Epithelial cell of proximal tubule (primary cell): ENCODE measurements at regions not wholly inside any gene's neighbourhood (a gene's known extent, or its start where the extent isn't known, plus 50 kb on each side); places are given as distances from the start of the nearest gene placed in this dataset.

Source experiments
- DNase-seq: peaks from one replicate; pipeline ENCODE4 v3.0.0-alpha.2; 2011; ENCODE audit warnings: low read depth
- H3K4me3 ChIP-seq: 2 replicates; pipeline ENCODE4 v1.5.1; 2011; ENCODE audit warnings: low read depth, mild to moderate bottlenecking, low read length
- TF ChIP-seq, protein P1 (sequence below): conservative IDR thresholded peaks from 2 replicates; pipeline ENCODE4 v1.5.1; 2012; ENCODE audit warnings: low read depth, mild to moderate bottlenecking, low read length

GRCh38 chr2:65778137-65778536 lies 345.7 kb upstream of the SPRED2 start:
- DNase-seq: no peak
- H3K4me3 ChIP-seq: no peak overlapping the region
- TF ChIP-seq, protein P1, sequence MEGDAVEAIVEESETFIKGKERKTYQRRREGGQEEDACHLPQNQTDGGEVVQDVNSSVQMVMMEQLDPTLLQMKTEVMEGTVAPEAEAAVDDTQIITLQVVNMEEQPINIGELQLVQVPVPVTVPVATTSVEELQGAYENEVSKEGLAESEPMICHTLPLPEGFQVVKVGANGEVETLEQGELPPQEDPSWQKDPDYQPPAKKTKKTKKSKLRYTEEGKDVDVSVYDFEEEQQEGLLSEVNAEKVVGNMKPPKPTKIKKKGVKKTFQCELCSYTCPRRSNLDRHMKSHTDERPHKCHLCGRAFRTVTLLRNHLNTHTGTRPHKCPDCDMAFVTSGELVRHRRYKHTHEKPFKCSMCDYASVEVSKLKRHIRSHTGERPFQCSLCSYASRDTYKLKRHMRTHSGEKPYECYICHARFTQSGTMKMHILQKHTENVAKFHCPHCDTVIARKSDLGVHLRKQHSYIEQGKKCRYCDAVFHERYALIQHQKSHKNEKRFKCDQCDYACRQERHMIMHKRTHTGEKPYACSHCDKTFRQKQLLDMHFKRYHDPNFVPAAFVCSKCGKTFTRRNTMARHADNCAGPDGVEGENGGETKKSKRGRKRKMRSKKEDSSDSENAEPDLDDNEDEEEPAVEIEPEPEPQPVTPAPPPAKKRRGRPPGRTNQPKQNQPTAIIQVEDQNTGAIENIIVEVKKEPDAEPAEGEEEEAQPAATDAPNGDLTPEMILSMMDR: no peak

DNA sequence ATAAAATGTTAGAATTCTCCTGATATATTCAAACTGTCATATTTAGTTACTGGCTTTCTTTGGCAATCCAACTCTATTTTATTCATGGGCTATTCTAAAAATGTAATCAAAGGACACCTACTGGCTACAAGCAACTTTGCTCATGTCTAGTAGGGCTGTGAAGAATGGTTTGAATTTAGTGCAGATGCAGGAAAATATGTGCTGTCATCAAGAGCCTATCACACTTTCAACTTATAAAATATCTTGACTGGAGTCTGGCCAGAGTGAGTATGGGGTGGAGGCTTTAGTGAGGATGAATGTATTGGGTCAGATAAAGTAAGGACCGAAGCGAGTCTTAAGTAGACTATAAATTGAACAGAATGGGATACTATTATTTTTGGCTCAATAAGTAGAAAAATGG lies 343.4 kb upstream of the SPRED2 start:
- TF ChIP-seq, protein P1: no peak
- no peak overlapping the region for H3K4me3 ChIP-seq
- no peak for DNase-seq

DNA sequence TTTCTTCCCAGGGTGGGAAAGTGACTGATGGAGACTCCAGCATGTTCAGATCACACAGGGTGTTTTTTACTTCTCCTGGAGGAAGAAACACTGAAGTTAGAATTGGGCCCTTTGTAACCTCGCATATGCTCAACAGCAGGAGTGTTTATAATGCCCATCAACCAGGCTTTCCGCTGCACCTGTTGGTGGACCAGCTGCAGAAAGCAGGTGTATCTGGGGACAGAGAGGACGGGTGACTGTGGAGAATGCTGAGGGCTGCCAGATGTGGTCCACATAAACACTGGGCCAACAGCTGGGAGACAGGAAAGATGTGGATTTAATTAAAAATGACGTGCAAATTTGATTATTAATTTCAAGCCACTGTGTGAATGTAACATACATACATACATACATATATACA lies 335.5 kb upstream of the SPRED2 start:
- DNase-seq: no peak
- no peak overlapping the region for H3K4me3 ChIP-seq
- TF ChIP-seq, protein P1: no peak

DNA sequence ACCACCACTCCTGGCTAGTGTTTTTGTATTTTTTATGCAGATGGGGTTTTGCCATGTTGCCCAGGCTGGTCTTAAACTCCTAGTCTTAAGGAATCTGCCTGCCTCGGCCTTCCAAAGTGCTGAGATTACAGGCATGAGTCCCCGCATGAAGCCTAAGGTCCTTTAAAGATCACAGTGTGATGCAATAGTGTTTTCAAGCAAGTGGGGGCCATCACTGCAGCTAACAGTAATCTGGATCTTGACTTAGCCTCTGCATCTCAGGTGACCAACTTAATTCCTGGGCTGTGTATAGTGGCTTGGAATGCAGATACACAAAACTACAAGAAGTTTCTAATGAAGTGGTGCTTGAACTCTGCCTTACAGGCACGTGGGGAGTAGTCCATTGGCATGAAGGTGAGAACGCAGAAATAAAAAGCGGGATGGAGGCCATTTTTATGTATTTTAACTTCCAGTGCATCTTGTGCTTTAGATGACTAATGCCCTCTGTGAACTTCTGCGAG lies 334.4 kb upstream of the SPRED2 start:
- TF ChIP-seq, protein P1: no peak
- no peak overlapping the region for H3K4me3 ChIP-seq
- no peak for DNase-seq

- TF ChIP-seq, protein P1: no peak
- no peak for DNase-seq
- no peak overlapping the region for H3K4me3 ChIP-seq
Observed at GRCh38 chr2:65765376-65765775, 333.0 kb upstream of the SPRED2 start.

DNA sequence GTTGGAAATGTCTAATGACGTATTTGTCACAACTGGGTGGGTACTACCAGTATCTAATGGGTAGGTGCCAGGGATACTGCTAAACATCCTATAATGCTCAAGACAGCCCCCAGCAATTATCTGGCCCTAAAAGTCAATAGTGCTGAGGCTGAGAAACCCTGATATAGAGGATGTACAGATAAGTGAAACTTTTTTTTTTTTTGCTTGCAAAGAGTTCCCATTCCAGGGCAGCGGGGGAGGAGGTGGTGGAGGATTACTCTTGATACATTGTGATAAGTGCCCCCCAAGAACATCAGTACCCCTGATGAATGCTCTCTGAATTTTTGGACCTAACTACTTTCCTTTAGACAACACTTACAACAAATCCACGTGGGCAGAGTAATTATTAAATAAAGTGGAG lies 329.7 kb upstream of the SPRED2 start:
- TF ChIP-seq, protein P1: no peak
- no peak overlapping the region for H3K4me3 ChIP-seq
- no peak for DNase-seq

DNA sequence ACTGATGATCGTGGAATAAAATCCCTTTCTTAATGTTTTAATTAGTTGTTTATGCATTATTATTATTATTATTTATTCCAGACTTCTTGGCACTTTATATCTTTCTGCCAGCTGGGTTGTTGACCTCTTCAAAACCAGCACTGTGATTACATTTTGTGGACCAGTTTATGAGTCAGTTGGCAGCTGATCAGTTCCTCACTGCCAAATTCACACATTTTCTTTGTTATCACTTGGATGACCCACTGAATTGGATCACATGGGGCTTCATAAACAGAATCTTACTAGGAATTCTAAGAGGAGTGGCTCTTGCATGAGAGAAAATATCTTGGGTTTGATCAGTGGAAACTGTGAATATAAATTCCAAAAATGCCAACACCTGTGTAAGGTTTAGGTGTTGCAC lies 321.8 kb upstream of the SPRED2 start:
- peak; percentile 30 for DNase-seq
- TF ChIP-seq, protein P1: no peak

More for the DNA sequence above, 321.8 kb upstream of the SPRED2 start:
- no peak overlapping the region for H3K4me3 ChIP-seq
